ACC112 (cell line): ENCODE measurements at regions not wholly inside any gene's neighbourhood (a gene's known extent, or its start where the extent isn't known, plus 50 kb on each side); places are given as distances from the start of the nearest gene placed in this dataset.

Experiments used
- H2AFZ ChIP-seq: fragments of 200-600 bp; sonication (generic); one replicate; pipeline ENCODE4 v1.6.0; 2017; ENCODE audit warnings: antibody characterized with exemption, low read length; ENCODE audit not compliant: unreplicated experiment
- H3K27ac ChIP-seq: fragments of 200-600 bp; sonication (generic); 2 replicates; pipeline ENCODE4 v1.5.1; 2014; ENCODE audit warnings: low read depth, mild to moderate bottlenecking, antibody characterized with exemption, low read length, moderate library complexity
- H3K27me3 ChIP-seq: fragments of 200-600 bp; sonication (generic); 2 replicates; pipeline ENCODE4 v1.6.1; 2014; ENCODE audit warnings: mild to moderate bottlenecking, antibody characterized with exemption, low read length, moderate library complexity, mixed read lengths; ENCODE audit not compliant: insufficient read depth
- H3K36me3 ChIP-seq: fragments of 200-600 bp; sonication (generic); 2 replicates; pipeline ENCODE4 v1.6.1; 2016; ENCODE audit warnings: mild to moderate bottlenecking, antibody characterized with exemption, low read length, moderate library complexity, mixed read lengths; ENCODE audit not compliant: insufficient read depth
- H3K4me1 ChIP-seq: fragments of 200-600 bp; sonication (generic); one replicate; pipeline ENCODE4 v1.6.1; 2016; ENCODE audit warnings: low read length, mixed read lengths; ENCODE audit not compliant: insufficient read depth, unreplicated experiment, control insufficient read depth
- H3K4me3 ChIP-seq: fragments of 200-600 bp; sonication (generic); 2 replicates; pipeline ENCODE4 v1.5.1; 2014; ENCODE audit warnings: mild to moderate bottlenecking, low read depth, low read length
- H3K79me2 ChIP-seq: fragments of 200-600 bp; sonication (generic); one replicate; pipeline ENCODE4 v1.6.0; 2016; ENCODE audit warnings: low read length; ENCODE audit not compliant: control insufficient read depth, unreplicated experiment, insufficient read depth

DNA sequence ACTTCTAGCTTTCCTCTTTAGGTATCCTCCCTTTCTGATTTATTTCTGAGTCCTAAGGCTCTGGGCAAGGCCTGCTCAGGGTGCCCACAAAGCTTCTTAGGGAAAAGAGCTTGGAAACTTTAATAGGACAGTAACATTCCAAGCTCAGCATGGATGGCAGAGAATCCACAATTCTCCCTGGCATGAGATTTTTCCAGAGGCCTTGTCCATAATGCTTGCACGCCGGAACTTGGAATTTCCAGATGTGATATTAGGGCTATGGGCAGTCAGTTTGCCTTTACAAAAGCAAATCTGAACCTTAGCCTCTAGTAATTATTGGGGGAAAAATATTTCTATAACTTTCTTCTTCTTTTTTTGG is 139.0 kb upstream of the RBMS3 start:
- Histone ChIP-seq H3K27me3 (no peaks in the 10 kb centered on the region), H3K4me1 (peaks cover 29% of the 10 kb centered on the region), H3K27ac (no peak overlapping the region), H3K4me3 (no peak overlapping the region), H2AFZ (peak overlapping the region; percentile 70), H3K79me2 (no peaks in the 10 kb centered on the region), H3K36me3 (no peaks in the 10 kb centered on the region)

DNA sequence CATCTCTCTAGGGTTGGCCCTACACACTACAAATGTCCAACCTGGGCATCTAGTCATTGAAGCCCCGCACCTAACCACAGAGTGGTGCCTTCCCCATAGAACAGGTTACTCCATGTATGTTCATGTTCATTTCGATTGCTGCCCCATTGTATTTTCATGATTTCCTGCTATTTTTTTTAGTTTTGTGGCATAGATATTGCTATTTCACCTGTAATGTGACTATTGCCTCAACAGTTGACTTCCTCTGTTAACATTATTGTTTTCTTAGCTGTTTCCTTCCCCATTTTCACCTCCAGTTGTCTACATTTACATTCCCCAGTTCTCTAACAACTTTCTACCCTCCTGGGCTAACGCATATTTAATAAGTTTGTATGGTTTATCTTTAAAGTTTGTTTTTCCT is 137.7 kb upstream of the RBMS3 start:
- Histone ChIP-seq H3K36me3 (no peaks in the 10 kb centered on the region), H2AFZ (no peak overlapping the region), H3K4me3 (no peak overlapping the region), H3K27ac (no peak overlapping the region), H3K27me3 (no peaks in the 10 kb centered on the region), H3K79me2 (no peaks in the 10 kb centered on the region), H3K4me1 (peaks cover 29% of the 10 kb centered on the region)

DNA sequence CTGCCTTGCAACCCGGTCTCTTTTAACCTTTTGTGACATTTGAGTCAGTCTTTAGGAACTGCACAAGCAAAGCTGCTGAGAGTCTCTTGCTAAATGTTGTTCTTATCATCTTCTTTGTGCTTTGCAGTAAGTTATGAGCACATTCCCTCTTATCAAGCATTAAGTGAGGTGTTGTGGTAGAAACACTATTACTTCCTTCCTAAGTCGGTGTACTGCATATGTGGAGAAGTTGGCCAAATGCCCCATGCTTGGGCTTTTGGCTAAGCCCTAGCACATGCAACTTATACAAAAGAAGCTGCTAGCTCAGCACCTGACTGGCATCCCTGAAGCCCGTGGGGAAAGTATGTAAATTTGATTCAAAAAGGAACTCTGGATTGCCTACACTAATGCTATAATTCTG is 136.5 kb upstream of the RBMS3 start:
- Histone ChIP-seq H3K27me3 (no peaks in the 10 kb centered on the region), H3K79me2 (no peaks in the 10 kb centered on the region), H2AFZ (no peak overlapping the region), H3K4me1 (peaks cover 29% of the 10 kb centered on the region), H3K4me3 (no peak overlapping the region), H3K27ac (no peak overlapping the region), H3K36me3 (no peaks in the 10 kb centered on the region)

DNA sequence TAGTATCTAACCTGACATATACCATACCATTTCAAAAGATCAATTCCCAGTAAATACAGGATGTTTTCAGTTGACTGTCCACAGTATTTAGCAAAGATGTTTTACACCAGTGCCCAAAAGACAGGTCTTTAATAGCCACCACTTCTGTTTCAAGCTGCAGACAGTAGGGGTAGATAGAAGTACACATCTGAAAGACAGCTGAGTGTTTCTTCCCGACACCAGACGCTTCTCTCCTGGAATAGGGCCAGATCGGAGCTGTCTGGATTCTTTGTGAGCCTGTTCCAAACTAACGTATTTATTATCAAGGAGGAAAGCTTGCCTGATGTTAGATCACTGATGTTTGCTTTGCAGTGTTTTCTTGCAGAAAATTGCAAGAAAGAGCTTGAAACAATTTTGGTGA is 136.1 kb upstream of the RBMS3 start:
- H3K27me3 ChIP-seq = no peaks in the 10 kb centered on the region
- H3K4me1 ChIP-seq = peaks cover 29% of the 10 kb centered on the region
- peak overlapping the region; percentile 40 for H2AFZ ChIP-seq
- H3K79me2 ChIP-seq = no peaks in the 10 kb centered on the region
- H3K36me3 ChIP-seq = no peaks in the 10 kb centered on the region
- H3K27ac ChIP-seq = no peak overlapping the region
- no peak overlapping the region for H3K4me3 ChIP-seq

DNA sequence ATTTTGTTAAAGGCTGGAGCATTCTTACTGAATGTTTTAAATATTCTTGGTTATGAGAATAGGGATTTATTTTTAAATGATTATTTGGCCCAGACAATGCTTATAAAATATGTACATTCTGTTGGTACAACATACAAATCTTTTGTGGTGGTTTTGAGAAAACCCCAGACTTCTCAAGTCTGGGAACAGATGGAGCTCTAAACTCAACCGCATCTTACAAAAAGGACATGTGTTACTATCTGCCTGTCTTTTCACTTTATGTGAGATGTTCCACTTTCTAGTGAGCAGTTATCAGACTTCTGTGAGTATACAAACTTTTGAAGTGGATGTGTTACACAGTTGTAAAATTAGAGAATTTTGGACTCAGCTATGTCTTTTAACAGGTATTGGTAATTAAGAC is 135.5 kb upstream of the RBMS3 start:
- H3K27me3 ChIP-seq = no peaks in the 10 kb centered on the region
- H3K27ac ChIP-seq = no peak overlapping the region
- H3K4me1 ChIP-seq = peaks cover 25% of the 10 kb centered on the region
- H3K36me3 ChIP-seq = no peaks in the 10 kb centered on the region
- H3K79me2 ChIP-seq = no peaks in the 10 kb centered on the region
- no peak overlapping the region for H3K4me3 ChIP-seq
- H2AFZ ChIP-seq = no peak overlapping the region

DNA sequence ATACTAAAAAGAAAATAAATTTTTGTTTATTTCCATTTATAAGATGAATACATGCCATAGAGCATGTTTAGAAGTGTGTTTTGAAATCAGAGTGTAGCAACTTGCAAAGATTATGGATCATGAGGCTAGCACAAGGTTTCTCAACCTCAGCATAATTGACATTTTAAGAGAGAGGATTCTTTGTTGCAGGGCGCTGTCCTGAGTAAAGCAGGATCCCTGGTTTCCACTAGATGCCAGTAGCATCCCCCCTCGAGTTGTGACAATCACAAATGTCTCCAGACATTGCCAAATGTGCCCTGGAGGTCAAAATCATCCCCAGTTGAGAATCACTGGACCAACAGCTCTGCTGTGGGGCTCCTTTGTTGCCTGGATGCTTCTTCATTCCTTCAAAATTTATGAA is 128.5 kb upstream of the RBMS3 start:
- Histone ChIP-seq H2AFZ (no peak overlapping the region), H3K36me3 (no peaks in the 10 kb centered on the region), H3K27me3 (no peaks in the 10 kb centered on the region)

DNA sequence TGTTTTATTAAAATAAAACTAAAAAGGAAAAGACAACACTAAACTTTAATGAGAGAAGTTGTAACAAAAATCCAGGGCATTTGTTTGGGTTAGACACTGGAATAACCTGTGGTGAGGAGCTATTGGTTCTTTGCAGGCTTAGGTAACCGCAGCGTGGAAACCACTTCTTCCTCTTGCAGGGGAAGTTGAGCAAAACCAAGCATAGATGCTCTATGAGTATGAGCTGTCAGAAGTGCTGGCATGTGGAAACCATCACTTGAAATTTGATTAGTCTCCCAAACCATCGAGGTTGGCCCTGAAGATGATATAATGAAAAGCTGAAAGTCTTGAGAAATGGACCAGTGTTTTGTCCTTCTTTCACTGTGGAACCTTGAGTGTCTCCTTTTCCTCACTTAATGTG is 127.1 kb upstream of the RBMS3 start:
- H3K27ac ChIP-seq = no peak overlapping the region
- no peak overlapping the region for H3K4me3 ChIP-seq
- no peaks in the 10 kb centered on the region for H3K4me1 ChIP-seq
- no peaks in the 10 kb centered on the region for H3K27me3 ChIP-seq
- no peak overlapping the region for H2AFZ ChIP-seq
- no peaks in the 10 kb centered on the region for H3K36me3 ChIP-seq
- no peaks in the 10 kb centered on the region for H3K79me2 ChIP-seq

More for the DNA sequence above, 128.5 kb upstream of the RBMS3 start:
- no peaks in the 10 kb centered on the region for H3K79me2 ChIP-seq
- H3K27ac ChIP-seq = no peak overlapping the region
- H3K4me3 ChIP-seq = no peak overlapping the region
- no peaks in the 10 kb centered on the region for H3K4me1 ChIP-seq

DNA sequence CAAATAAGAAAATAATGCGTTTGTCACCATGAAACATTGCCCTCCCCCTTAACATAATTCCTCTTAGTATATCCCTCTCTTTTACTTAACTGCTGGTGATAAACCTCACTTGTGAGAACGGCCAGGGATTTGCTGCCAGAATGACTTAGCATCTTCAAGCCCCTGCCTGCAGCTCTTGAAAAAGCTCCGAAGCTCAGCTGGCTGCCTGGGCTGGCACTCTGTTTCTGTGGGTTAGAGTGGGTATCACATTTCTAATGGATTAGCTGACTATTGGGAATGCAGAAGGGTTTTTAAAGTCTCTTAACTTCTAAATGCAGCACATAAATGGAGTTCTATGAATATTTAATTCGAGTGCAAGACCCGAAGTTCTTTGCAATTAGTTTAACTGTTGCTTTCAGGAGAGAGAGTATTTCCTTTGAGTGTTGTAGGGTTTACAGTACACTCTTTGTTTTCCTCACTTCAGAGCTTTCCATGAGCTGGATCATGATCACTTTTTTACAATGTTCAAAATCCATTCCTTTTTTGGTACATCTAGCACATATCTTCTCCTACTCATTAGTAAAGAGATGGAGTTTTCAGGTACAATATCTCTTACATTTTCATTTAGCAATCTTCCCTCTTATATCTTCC is 124.7 kb upstream of the RBMS3 start:
- Histone ChIP-seq H3K36me3 (no peaks in the 10 kb centered on the region), H3K27me3 (no peaks in the 10 kb centered on the region), H3K4me1 (no peaks in the 10 kb centered on the region), H3K27ac (no peak overlapping the region), H2AFZ (no peak overlapping the region), H3K4me3 (no peak overlapping the region), H3K79me2 (no peaks in the 10 kb centered on the region)

DNA sequence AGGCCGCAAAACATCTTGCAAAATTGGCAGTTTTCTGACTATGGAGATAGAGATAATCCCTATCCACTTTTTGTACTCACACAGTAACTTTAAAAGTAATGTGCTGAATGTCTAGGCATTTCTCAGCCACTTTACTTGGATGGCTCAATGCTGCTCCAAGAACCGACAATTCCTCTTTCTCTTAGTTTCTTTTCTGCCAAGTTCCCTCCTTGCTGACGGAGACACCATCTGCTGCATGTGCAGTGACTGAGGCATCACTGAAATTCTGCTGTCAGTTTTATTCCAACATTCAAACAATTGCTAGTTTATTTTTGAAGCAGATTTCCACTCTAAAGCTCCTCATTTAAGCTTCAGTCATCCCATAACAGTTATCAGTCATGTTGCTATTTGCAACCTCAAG is 116.0 kb upstream of the RBMS3 start:
- H3K4me3 ChIP-seq = no peak overlapping the region
- H3K36me3 ChIP-seq = no peaks in the 10 kb centered on the region
- no peaks in the 10 kb centered on the region for H3K79me2 ChIP-seq
- H2AFZ ChIP-seq = no peak overlapping the region
- H3K27ac ChIP-seq = no peak overlapping the region
- no peaks in the 10 kb centered on the region for H3K27me3 ChIP-seq
- H3K4me1 ChIP-seq = no peaks in the 10 kb centered on the region

DNA sequence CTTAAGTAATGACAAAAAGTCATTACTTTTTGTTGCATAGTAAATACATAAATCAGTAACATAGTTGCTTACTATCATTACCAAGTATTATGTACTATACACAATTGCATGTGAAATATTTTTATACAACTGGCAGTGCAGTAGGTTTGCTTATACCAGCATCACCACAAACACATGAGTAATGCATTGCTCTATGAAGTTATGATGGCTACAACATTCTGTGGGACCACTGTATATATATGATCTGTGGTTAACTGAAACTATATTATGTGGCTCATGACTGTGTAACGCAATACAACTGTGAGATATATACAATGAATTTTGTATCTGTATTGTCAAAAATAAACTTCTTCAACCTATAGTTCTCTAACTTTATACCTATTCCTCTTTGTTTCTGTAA is 113.7 kb upstream of the RBMS3 start:
- Histone ChIP-seq H3K4me3 (no peak overlapping the region), H3K4me1 (peaks cover 16% of the 10 kb centered on the region), H3K79me2 (no peaks in the 10 kb centered on the region)

DNA sequence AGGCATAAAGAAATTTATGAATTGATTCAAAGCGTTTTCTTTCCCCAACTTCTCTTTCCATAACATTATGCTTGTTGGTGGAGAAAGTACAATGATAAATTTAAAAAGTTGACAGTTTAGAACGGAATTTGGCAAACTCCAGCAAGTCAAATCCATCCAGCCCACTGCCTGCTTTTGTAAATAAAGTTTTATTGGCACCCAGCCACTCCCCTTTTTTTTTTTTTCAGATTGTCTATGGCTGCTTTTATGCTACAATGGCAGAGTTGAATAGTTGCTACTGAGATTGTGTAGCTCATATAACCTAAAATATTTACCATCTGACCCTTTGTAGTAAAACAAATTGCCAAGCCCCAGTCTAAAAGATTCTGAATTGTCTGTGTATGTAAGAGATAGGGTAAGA is 112.8 kb upstream of the RBMS3 start:
- Histone ChIP-seq H2AFZ (no peak overlapping the region), H3K4me1 (peaks cover 17% of the 10 kb centered on the region), H3K27ac (no peak overlapping the region), H3K36me3 (no peaks in the 10 kb centered on the region), H3K79me2 (no peaks in the 10 kb centered on the region), H3K27me3 (no peaks in the 10 kb centered on the region), H3K4me3 (no peak overlapping the region)

More for the DNA sequence above, 113.7 kb upstream of the RBMS3 start:
- Histone ChIP-seq H3K36me3 (no peaks in the 10 kb centered on the region), H2AFZ (no peak overlapping the region), H3K27ac (no peak overlapping the region), H3K27me3 (no peaks in the 10 kb centered on the region)
